NB4 (cell line): ENCODE measurements at regions not wholly inside any gene's neighbourhood (a gene's known extent, or its start where the extent isn't known, plus 50 kb on each side); places are given as distances from the start of the nearest gene placed in this dataset.

Experiments used
- CTCF ChIP-seq: IDR thresholded peaks from one replicate; pipeline ENCODE4 v1.5.1; 2012; ENCODE audit warnings: low read depth, low read length
- POLR2A ChIP-seq: IDR thresholded peaks from 2 replicates; pipeline ENCODE4 v1.6.1; 2011; ENCODE audit warnings: mild to moderate bottlenecking; ENCODE audit not compliant: insufficient read length; ENCODE audit errors: extremely low read depth

GRCh38 chr9:82153032-82153431 is 164.5 kb downstream of the SPATA31D1 start:
- TF ChIP-seq POLR2A (no peak), CTCF (no peak)
